GM23338 (cell line): ENCODE measurements at regions not wholly inside any gene's neighbourhood (a gene's known extent, or its start where the extent isn't known, plus 50 kb on each side); places are given as distances from the start of the nearest gene placed in this dataset.

Experiments used
- ATAC-seq: fragments of 200-7000 bp; cut with Tn5 transposase; 3 replicates; pipeline ENCODE4 v1.9.1; 2020
- DNase-seq: peaks from one replicate; pipeline ENCODE4 v3.0.0-alpha.2; 2015; ENCODE audit warnings: low spot score
- H2AFZ ChIP-seq: fragments of 200-600 bp; sonication (generic); 2 replicates; pipeline ENCODE4 v1.8.0; 2016; ENCODE audit warnings: antibody characterized with exemption, mild to moderate bottlenecking, moderate library complexity
- H3F3A ChIP-seq: fragments of 200-600 bp; sonication (generic); replicated peaks from 2 replicates; pipeline ENCODE4 v1.8.0; 2017; ENCODE audit warnings: antibody characterized with exemption, mixed run types, low read depth
- H3K27ac ChIP-seq: fragments of 200-600 bp; sonication (generic); 2 replicates; pipeline ENCODE4 v1.6.1; 2016; ENCODE audit warnings: low read depth
- H3K27me3 ChIP-seq: fragments of 200-600 bp; sonication (generic); 2 replicates; pipeline ENCODE4 v1.8.0; 2016; ENCODE audit warnings: mild to moderate bottlenecking, mixed run types, moderate library complexity; ENCODE audit not compliant: insufficient read depth
- H3K36me3 ChIP-seq: fragments of 200-600 bp; sonication (generic); 2 replicates; pipeline ENCODE4 v1.8.0; 2016; ENCODE audit warnings: mild to moderate bottlenecking; ENCODE audit not compliant: insufficient read depth
- H3K4me1 ChIP-seq: fragments of 200-600 bp; sonication (generic); 2 replicates; pipeline ENCODE4 v1.8.0; 2016; ENCODE audit warnings: mild to moderate bottlenecking, moderate library complexity; ENCODE audit not compliant: insufficient read depth
- H3K4me2 ChIP-seq: fragments of 200-600 bp; sonication (generic); 2 replicates; pipeline ENCODE4 v1.7.1; 2017; ENCODE audit warnings: mixed run types
- H3K4me3 ChIP-seq: fragments of 200-600 bp; sonication (generic); 2 replicates; pipeline ENCODE4 v1.6.1; 2016; ENCODE audit warnings: mixed run types
- H3K79me2 ChIP-seq: fragments of 200-600 bp; sonication (generic); replicated peaks from 2 replicates; pipeline ENCODE4 v1.8.0; 2017; ENCODE audit warnings: mild to moderate bottlenecking; ENCODE audit not compliant: insufficient read depth
- H3K9me2 ChIP-seq: fragments of 200-600 bp; sonication (generic); 2 replicates; pipeline ENCODE4 v1.8.0; 2017; ENCODE audit not compliant: insufficient read depth
- H4K20me1 ChIP-seq: fragments of 200-600 bp; sonication (generic); replicated peaks from 2 replicates; pipeline ENCODE4 v1.8.0; 2017; ENCODE audit warnings: mild to moderate bottlenecking; ENCODE audit not compliant: insufficient read depth
- H3K27ac Mint-ChIP-seq: 2 replicates; pipeline ENCODE4 v1.8.0; 2020; ENCODE audit warnings: inconsistent platforms, mild to moderate bottlenecking, moderate library complexity, mixed read lengths
- H3K27me3 Mint-ChIP-seq: 3 replicates; pipeline ENCODE4 v1.8.0; 2022; ENCODE audit warnings: low read depth, mild to moderate bottlenecking, moderate library complexity, mixed read lengths, inconsistent platforms; ENCODE audit not compliant: insufficient read depth, poor library complexity
- H3K36me3 Mint-ChIP-seq: 3 replicates; pipeline ENCODE4 v1.8.0; 2021; ENCODE audit warnings: low read depth, mild to moderate bottlenecking, inconsistent platforms, moderate library complexity, mixed read lengths
- H3K4me1 Mint-ChIP-seq: 3 replicates; pipeline ENCODE4 v1.8.0; 2020; ENCODE audit warnings: mild to moderate bottlenecking, inconsistent platforms, mixed read lengths
- H3K4me3 Mint-ChIP-seq: 3 replicates; pipeline ENCODE4 v1.8.0; 2021; ENCODE audit warnings: moderate library complexity, mild to moderate bottlenecking, inconsistent platforms, mixed read lengths
- H3K9me3 Mint-ChIP-seq: 3 replicates; pipeline ENCODE4 v1.8.0; 2020; ENCODE audit warnings: moderate library complexity, mild to moderate bottlenecking, inconsistent platforms, mixed read lengths
- CREB1 ChIP-seq: fragments of 250-450 bp; sonication (Bioruptor Pico); IDR thresholded peaks from 2 replicates; pipeline ENCODE4 v1.5.0; 2020; ENCODE audit warnings: low read depth, mild to moderate bottlenecking, moderate library complexity
- EZH2phosphoT487 ChIP-seq: fragments of 200-600 bp; sonication (generic); IDR thresholded peaks from one replicate; pipeline ENCODE4 v1.8.1; 2018; ENCODE audit warnings: antibody characterized with exemption; ENCODE audit not compliant: unreplicated experiment
- NANOG ChIP-seq: IDR thresholded peaks from 2 replicates; pipeline ENCODE4 v1.6.1; 2016; ENCODE audit warnings: antibody characterized with exemption, borderline replicate concordance
- POLR2AphosphoS5 ChIP-seq: IDR thresholded peaks from 2 replicates; pipeline ENCODE4 v1.6.1; 2016; ENCODE audit warnings: antibody characterized with exemption, low read depth
- ZNF114 ChIP-seq: fragments of 250-450 bp; sonication (Bioruptor Pico); IDR thresholded peaks from 2 replicates; pipeline ENCODE4 v1.5.0; 2020; ENCODE audit warnings: mild to moderate bottlenecking, moderate library complexity
- ZNF331 ChIP-seq: fragments of 250-450 bp; sonication (Bioruptor Pico); IDR thresholded peaks from 2 replicates; pipeline ENCODE4 v1.5.0; 2020; ENCODE audit warnings: low read depth, mild to moderate bottlenecking, moderate library complexity
- TF ChIP-seq, protein P1 (sequence below): fragments of 250-450 bp; sonication (Bioruptor Pico); IDR thresholded peaks from 2 replicates; pipeline ENCODE4 v1.5.0; 2020; ENCODE audit warnings: mild to moderate bottlenecking, moderate library complexity
- TF ChIP-seq, protein P2 (sequence below): IDR thresholded peaks from one replicate; pipeline ENCODE4 v1.6.1; 2018; ENCODE audit warnings: antibody characterized with exemption; ENCODE audit not compliant: unreplicated experiment

DNA sequence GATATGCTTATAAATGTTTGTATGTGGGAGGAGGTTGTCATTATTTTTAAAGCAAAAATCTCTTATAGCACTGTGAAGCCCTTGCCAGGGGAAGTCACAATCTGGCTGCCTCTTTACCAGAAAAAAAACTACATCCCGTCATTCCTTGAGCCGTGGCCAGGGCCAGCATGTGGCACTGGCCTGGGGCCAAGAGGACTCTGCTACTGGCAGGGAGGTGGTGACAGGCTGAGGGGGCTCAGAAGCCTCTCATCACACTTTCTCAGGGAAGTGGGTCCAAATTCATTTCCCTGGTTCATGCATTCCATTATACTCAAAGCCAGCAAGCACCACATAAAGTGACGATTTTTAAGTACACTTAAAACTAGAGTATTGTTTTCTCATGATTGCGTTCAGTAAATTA, 457.3 kb downstream of the ZNF608 start:
- Histone ChIP-seq H3K27me3 (no peaks in the 10 kb centered on the region), H3K4me2 (no peak overlapping the region), H3K9me2 (no peaks in the 10 kb centered on the region; the same call in 1 of the 2 replicates), H3K36me3 (no peaks in the 10 kb centered on the region), H3K4me3 (no peak overlapping the region), H2AFZ (no peak overlapping the region), H3K79me2 (no peaks in the 10 kb centered on the region), H4K20me1 (no peaks in the 10 kb centered on the region), H3F3A (no peaks in the 10 kb centered on the region), H3K27ac (no peak overlapping the region), H3K4me1 (peaks cover 8% of the 10 kb centered on the region)
- peaks cover 1% of the 10 kb centered on the region for H3K27me3 Mint-ChIP-seq
- ATAC-seq (no peak), DNase-seq (no peak)
- H3K4me3 Mint-ChIP-seq: no peak overlapping the region
- peaks cover 8% of the 10 kb centered on the region; the same call in 2 of the 3 replicates for H3K36me3 Mint-ChIP-seq
- no peak overlapping the region for H3K27ac Mint-ChIP-seq
- TF ChIP-seq, protein P1, sequence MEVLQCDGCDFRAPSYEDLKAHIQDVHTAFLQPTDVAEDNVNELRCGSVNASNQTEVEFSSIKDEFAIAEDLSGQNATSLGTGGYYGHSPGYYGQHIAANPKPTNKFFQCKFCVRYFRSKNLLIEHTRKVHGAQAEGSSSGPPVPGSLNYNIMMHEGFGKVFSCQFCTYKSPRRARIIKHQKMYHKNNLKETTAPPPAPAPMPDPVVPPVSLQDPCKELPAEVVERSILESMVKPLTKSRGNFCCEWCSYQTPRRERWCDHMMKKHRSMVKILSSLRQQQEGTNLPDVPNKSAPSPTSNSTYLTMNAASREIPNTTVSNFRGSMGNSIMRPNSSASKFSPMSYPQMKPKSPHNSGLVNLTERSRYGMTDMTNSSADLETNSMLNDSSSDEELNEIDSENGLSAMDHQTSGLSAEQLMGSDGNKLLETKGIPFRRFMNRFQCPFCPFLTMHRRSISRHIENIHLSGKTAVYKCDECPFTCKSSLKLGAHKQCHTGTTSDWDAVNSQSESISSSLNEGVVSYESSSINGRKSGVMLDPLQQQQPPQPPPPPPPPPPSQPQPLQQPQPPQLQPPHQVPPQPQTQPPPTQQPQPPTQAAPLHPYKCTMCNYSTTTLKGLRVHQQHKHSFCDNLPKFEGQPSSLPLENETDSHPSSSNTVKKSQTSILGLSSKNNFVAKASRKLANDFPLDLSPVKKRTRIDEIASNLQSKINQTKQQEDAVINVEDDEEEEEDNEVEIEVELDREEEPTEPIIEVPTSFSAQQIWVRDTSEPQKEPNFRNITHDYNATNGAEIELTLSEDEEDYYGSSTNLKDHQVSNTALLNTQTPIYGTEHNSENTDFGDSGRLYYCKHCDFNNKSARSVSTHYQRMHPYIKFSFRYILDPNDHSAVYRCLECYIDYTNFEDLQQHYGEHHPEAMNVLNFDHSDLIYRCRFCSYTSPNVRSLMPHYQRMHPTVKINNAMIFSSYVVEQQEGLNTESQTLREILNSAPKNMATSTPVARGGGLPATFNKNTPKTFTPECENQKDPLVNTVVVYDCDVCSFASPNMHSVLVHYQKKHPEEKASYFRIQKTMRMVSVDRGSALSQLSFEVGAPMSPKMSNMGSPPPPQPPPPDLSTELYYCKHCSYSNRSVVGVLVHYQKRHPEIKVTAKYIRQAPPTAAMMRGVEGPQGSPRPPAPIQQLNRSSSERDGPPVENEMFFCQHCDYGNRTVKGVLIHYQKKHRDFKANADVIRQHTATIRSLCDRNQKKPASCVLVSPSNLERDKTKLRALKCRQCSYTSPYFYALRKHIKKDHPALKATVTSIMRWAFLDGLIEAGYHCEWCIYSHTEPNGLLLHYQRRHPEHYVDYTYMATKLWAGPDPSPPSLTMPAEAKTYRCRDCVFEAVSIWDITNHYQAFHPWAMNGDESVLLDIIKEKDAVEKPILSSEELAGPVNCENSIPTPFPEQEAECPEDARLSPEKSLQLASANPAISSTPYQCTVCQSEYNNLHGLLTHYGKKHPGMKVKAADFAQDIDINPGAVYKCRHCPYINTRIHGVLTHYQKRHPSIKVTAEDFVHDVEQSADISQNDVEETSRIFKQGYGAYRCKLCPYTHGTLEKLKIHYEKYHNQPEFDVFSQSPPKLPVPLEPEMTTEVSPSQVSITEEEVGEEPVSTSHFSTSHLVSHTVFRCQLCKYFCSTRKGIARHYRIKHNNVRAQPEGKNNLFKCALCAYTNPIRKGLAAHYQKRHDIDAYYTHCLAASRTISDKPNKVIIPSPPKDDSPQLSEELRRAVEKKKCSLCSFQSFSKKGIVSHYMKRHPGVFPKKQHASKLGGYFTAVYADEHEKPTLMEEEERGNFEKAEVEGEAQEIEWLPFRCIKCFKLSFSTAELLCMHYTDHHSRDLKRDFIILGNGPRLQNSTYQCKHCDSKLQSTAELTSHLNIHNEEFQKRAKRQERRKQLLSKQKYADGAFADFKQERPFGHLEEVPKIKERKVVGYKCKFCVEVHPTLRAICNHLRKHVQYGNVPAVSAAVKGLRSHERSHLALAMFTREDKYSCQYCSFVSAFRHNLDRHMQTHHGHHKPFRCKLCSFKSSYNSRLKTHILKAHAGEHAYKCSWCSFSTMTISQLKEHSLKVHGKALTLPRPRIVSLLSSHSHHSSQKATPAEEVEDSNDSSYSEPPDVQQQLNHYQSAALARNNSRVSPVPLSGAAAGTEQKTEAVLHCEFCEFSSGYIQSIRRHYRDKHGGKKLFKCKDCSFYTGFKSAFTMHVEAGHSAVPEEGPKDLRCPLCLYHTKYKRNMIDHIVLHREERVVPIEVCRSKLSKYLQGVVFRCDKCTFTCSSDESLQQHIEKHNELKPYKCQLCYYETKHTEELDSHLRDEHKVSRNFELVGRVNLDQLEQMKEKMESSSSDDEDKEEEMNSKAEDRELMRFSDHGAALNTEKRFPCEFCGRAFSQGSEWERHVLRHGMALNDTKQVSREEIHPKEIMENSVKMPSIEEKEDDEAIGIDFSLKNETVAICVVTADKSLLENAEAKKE (CRISPR knock-in tag): no peak
- no peak for TF ChIP-seq ZNF114 (CRISPR knock-in tag)
- no peak for TF ChIP-seq EZH2phosphoT487
- no peak for TF ChIP-seq POLR2AphosphoS5
- TF ChIP-seq, protein P2, sequence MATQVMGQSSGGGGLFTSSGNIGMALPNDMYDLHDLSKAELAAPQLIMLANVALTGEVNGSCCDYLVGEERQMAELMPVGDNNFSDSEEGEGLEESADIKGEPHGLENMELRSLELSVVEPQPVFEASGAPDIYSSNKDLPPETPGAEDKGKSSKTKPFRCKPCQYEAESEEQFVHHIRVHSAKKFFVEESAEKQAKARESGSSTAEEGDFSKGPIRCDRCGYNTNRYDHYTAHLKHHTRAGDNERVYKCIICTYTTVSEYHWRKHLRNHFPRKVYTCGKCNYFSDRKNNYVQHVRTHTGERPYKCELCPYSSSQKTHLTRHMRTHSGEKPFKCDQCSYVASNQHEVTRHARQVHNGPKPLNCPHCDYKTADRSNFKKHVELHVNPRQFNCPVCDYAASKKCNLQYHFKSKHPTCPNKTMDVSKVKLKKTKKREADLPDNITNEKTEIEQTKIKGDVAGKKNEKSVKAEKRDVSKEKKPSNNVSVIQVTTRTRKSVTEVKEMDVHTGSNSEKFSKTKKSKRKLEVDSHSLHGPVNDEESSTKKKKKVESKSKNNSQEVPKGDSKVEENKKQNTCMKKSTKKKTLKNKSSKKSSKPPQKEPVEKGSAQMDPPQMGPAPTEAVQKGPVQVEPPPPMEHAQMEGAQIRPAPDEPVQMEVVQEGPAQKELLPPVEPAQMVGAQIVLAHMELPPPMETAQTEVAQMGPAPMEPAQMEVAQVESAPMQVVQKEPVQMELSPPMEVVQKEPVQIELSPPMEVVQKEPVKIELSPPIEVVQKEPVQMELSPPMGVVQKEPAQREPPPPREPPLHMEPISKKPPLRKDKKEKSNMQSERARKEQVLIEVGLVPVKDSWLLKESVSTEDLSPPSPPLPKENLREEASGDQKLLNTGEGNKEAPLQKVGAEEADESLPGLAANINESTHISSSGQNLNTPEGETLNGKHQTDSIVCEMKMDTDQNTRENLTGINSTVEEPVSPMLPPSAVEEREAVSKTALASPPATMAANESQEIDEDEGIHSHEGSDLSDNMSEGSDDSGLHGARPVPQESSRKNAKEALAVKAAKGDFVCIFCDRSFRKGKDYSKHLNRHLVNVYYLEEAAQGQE: no peak
- TF ChIP-seq CREB1 (CRISPR knock-in tag): no peak
- no peak for TF ChIP-seq ZNF331 (CRISPR knock-in tag)
- TF ChIP-seq NANOG: no peak
- H3K4me1 Mint-ChIP-seq: peaks cover 15% of the 10 kb centered on the region
- H3K9me3 Mint-ChIP-seq: peaks cover 3% of the 10 kb centered on the region; the same call in 2 of the 3 replicates
